SU-DHL-6 (cell line): ENCODE measurements at regions not wholly inside any gene's neighbourhood (a gene's known extent, or its start where the extent isn't known, plus 50 kb on each side); places are given as distances from the start of the nearest gene placed in this dataset.

ENCODE experiments used
- H2AFZ ChIP-seq: fragments of 200-600 bp; sonication (generic); 2 replicates; pipeline ENCODE4 v1.6.1; 2014; ENCODE audit warnings: low read depth, mild to moderate bottlenecking, moderate library complexity, mixed read lengths, antibody characterized with exemption, low read length; ENCODE audit not compliant: severe bottlenecking
- H3F3A ChIP-seq: fragments of 200-600 bp; shearing (Covaris generic); 2 replicates; pipeline ENCODE4 v1.6.0; 2016; ENCODE audit warnings: antibody characterized with exemption, mild to moderate bottlenecking; ENCODE audit not compliant: insufficient read depth
- H3K27ac ChIP-seq: fragments of 200-600 bp; sonication (generic); 2 replicates; pipeline ENCODE4 v1.5.1; 2016; ENCODE audit warnings: low read depth, mild to moderate bottlenecking, low read length, moderate library complexity, mixed read lengths
- H3K27me3 ChIP-seq: fragments of 200-600 bp; sonication (generic), shearing (Covaris generic); 2 replicates; pipeline ENCODE4 v1.6.0; 2014; ENCODE audit warnings: mild to moderate bottlenecking, low read length
- H3K36me3 ChIP-seq: fragments of 200-600 bp; sonication (generic); 2 replicates; pipeline ENCODE4 v1.6.1; 2014; ENCODE audit warnings: mild to moderate bottlenecking, low read length, mixed read lengths
- H3K4me2 ChIP-seq: fragments of 300-600, 200-600 bp; shearing (Covaris generic), sonication (generic); 2 replicates; pipeline ENCODE4 v1.6.0; 2014; ENCODE audit warnings: low read length, low read depth, mild to moderate bottlenecking; ENCODE audit not compliant: poor library complexity, severe bottlenecking
- H3K4me3 ChIP-seq: fragments of 200-600 bp; sonication (generic); 2 replicates; pipeline ENCODE4 v1.5.1; 2014; ENCODE audit warnings: antibody characterized with exemption, low read length, mild to moderate bottlenecking, mixed read lengths; ENCODE audit not compliant: insufficient read depth, poor library complexity, severe bottlenecking
- H3K79me2 ChIP-seq: fragments of 200-600 bp; sonication (generic); 2 replicates; pipeline ENCODE4 v1.6.1; 2014; ENCODE audit warnings: mild to moderate bottlenecking, low read length, moderate library complexity; ENCODE audit not compliant: insufficient read depth
- H3K9ac ChIP-seq: fragments of 200-600 bp; sonication (generic); 2 replicates; pipeline ENCODE4 v1.7.0; 2014; ENCODE audit warnings: mild to moderate bottlenecking, low read length
- H3K9me2 ChIP-seq: fragments of 200-600 bp; sonication (generic); replicated peaks from 2 replicates; pipeline ENCODE4 v1.6.1; 2014; ENCODE audit warnings: low read length; ENCODE audit not compliant: insufficient read depth
- H3K9me3 ChIP-seq: fragments of 200-600 bp; sonication (generic); 2 replicates; pipeline ENCODE4 v1.6.1; 2014; ENCODE audit warnings: low read length, mixed read lengths; ENCODE audit not compliant: insufficient read depth
- H4K20me1 ChIP-seq: fragments of 200-600 bp; sonication (generic); 2 replicates; pipeline ENCODE4 v1.6.1; 2014; ENCODE audit warnings: low read depth, mild to moderate bottlenecking, antibody characterized with exemption, low read length, moderate library complexity, mixed read lengths
- CTCF ChIP-seq: fragments of 200-600 bp; sonication (generic); IDR thresholded peaks from one replicate; pipeline ENCODE4 v1.5.1; 2017; ENCODE audit warnings: antibody characterized with exemption, mild to moderate bottlenecking, low read length, moderate library complexity; ENCODE audit not compliant: insufficient read depth, poor library complexity, severe bottlenecking
- EZH2phosphoT487 ChIP-seq: fragments of 200-600 bp; sonication (generic), shearing (Covaris generic); conservative IDR thresholded peaks from 2 replicates; pipeline ENCODE4 v1.6.1; 2018; ENCODE audit warnings: mild to moderate bottlenecking, antibody characterized with exemption, low read length, moderate library complexity, mixed read lengths

- H3K4me3 ChIP-seq: no peak overlapping the region
- H2AFZ ChIP-seq: no peak overlapping the region
- H3K27ac ChIP-seq: no peak overlapping the region
- no peaks in the 10 kb centered on the region for H3K36me3 ChIP-seq
- H3K9me2 ChIP-seq: no peaks in the 10 kb centered on the region
- no peaks in the 10 kb centered on the region for H3F3A ChIP-seq
- TF ChIP-seq CTCF (no peak), EZH2phosphoT487 (no peak)
- H3K9me3 ChIP-seq: no peaks in the 10 kb centered on the region
- no peaks in the 10 kb centered on the region for H3K27me3 ChIP-seq
- no peaks in the 10 kb centered on the region for H4K20me1 ChIP-seq
- H3K79me2 ChIP-seq: no peaks in the 10 kb centered on the region
- H3K9ac ChIP-seq: no peak overlapping the region
- no peak overlapping the region for H3K4me2 ChIP-seq
Measured at GRCh38 chr11:127478826-127479225, 478.3 kb upstream of the KIRREL3 start.

GRCh38 chr11:127474766-127475165 lies 474.2 kb upstream of the KIRREL3 start:
- no peak overlapping the region for H3K4me3 ChIP-seq
- no peaks in the 10 kb centered on the region for H3K9me3 ChIP-seq
- H3K36me3 ChIP-seq: no peaks in the 10 kb centered on the region
- H3K79me2 ChIP-seq: no peaks in the 10 kb centered on the region
- no peak overlapping the region for H3K27ac ChIP-seq
- no peaks in the 10 kb centered on the region for H3K27me3 ChIP-seq
- no peak overlapping the region for H3K9ac ChIP-seq
- no peak overlapping the region for H3K4me2 ChIP-seq
- no peak for TF ChIP-seq EZH2phosphoT487
- no peak for TF ChIP-seq CTCF
- no peak overlapping the region for H2AFZ ChIP-seq
- no peaks in the 10 kb centered on the region for H4K20me1 ChIP-seq
- no peaks in the 10 kb centered on the region for H3K9me2 ChIP-seq
- no peaks in the 10 kb centered on the region for H3F3A ChIP-seq

GRCh38 chr11:127472505-127472904 lies 471.9 kb upstream of the KIRREL3 start:
- no peak overlapping the region for H3K27ac ChIP-seq
- H3K9ac ChIP-seq: no peak overlapping the region
- no peaks in the 10 kb centered on the region for H3K27me3 ChIP-seq
- H3K9me3 ChIP-seq: no peaks in the 10 kb centered on the region
- no peak overlapping the region for H3K4me2 ChIP-seq
- TF ChIP-seq EZH2phosphoT487: no peak
- TF ChIP-seq CTCF: no peak
- no peaks in the 10 kb centered on the region for H3K79me2 ChIP-seq
- no peaks in the 10 kb centered on the region for H3K36me3 ChIP-seq
- H2AFZ ChIP-seq: no peak overlapping the region
- no peak overlapping the region for H3K4me3 ChIP-seq
- no peaks in the 10 kb centered on the region for H3F3A ChIP-seq
- H4K20me1 ChIP-seq: no peaks in the 10 kb centered on the region
- no peaks in the 10 kb centered on the region for H3K9me2 ChIP-seq
